ENCODE measurements at regions not wholly inside any gene's neighbourhood (a gene's known extent, or its start where the extent isn't known, plus 50 kb on each side); places are given as distances from the start of the nearest gene placed in this dataset.

- H3K9me2 ChIP-seq (ENCODE audit: insufficient read depth) = no peaks in the 10 kb centered on the region; the same call in 1 of the 2 replicates
- no peaks in the 10 kb centered on the region for H4K20me1 ChIP-seq (replicated peaks; ENCODE audit: insufficient read depth)
- no peaks in the 10 kb centered on the region for H3K4me1 ChIP-seq (ENCODE audit: insufficient read depth)
- no peaks in the 10 kb centered on the region for H3K79me2 ChIP-seq (replicated peaks; ENCODE audit: insufficient read depth)
- no peak overlapping the region for H2AFZ ChIP-seq
- ATAC-seq (no peak), DNase-seq (ENCODE audit: low spot score) (no peak)
- no peak overlapping the region for H3K4me3 ChIP-seq
- H3K27me3 ChIP-seq (ENCODE audit: insufficient read depth) = no peaks in the 10 kb centered on the region
- no peak overlapping the region for H3K4me2 ChIP-seq
- Mint-ChIP-seq H3K27me3 (ENCODE audit: insufficient read depth, low read depth, poor library complexity) (no peaks in the 10 kb centered on the region), H3K4me1 (peaks cover 4% of the 10 kb centered on the region; the same call in 2 of the 3 replicates), H3K36me3 (ENCODE audit: low read depth) (no peaks in the 10 kb centered on the region), H3K9me3 (peaks cover 11% of the 10 kb centered on the region), H3K27ac (no peak overlapping the region), H3K4me3 (no peak overlapping the region)
- TF ChIP-seq ZNF331 (CRISPR knock-in tag; IDR thresholded peaks at IDR 0.05; ENCODE audit: low read depth) (no peak), REST (IDR thresholded peaks at IDR 0.05; ENCODE audit: unreplicated experiment) (no peak), ZNF462 (CRISPR knock-in tag; IDR thresholded peaks at IDR 0.05) (no peak), CTCF (conservative IDR thresholded peaks at IDR 0.05; ENCODE audit: low read depth in 2 of 2) (no peak), ETS1 (IDR thresholded peaks at IDR 0.05) (no peak), POLR2AphosphoS5 (IDR thresholded peaks at IDR 0.05; ENCODE audit: low read depth) (no peak), STAT1 (IDR thresholded peaks at IDR 0.05; ENCODE audit: unreplicated experiment) (no peak), NANOG (IDR thresholded peaks at IDR 0.05; ENCODE audit: borderline replicate concordance) (no peak), CREB1 (CRISPR knock-in tag; IDR thresholded peaks at IDR 0.05; ENCODE audit: low read depth) (no peak), JUNB (IDR thresholded peaks at IDR 0.05; ENCODE audit: unreplicated experiment) (no peak), EZH2 (IDR thresholded peaks at IDR 0.05; ENCODE audit: low read depth, unreplicated experiment) (no peak), ZNF114 (CRISPR knock-in tag; IDR thresholded peaks at IDR 0.05) (no peak), EZH2phosphoT487 (IDR thresholded peaks at IDR 0.05; ENCODE audit: unreplicated experiment) (no peak)
- no peak overlapping the region for H3K27ac ChIP-seq (ENCODE audit: low read depth)
- no peaks in the 10 kb centered on the region for H3F3A ChIP-seq (replicated peaks; ENCODE audit: low read depth)
- H3K36me3 ChIP-seq (ENCODE audit: insufficient read depth) = no peaks in the 10 kb centered on the region
These were observed 1378.3 kb upstream of the SEL1L start for GRCh38 chr14:82911930-82912329.

Data from GM23338 (cell line).